Osteoblast (primary cell): ENCODE measurements at regions not wholly inside any gene's neighbourhood (a gene's known extent, or its start where the extent isn't known, plus 50 kb on each side); places are given as distances from the start of the nearest gene placed in this dataset.

Experiments
- DNase-seq: peaks from one replicate; pipeline ENCODE4 v3.0.0; 2011; ENCODE audit warnings: low spot score, mixed read lengths; ENCODE audit not compliant: insufficient read length; ENCODE audit errors: missing footprints
- H2AFZ ChIP-seq: 2 replicates; pipeline ENCODE4 v1.6.0; 2011; ENCODE audit warnings: mild to moderate bottlenecking, low read length
- H3K27ac ChIP-seq: 2 replicates; pipeline ENCODE4 v1.5.1; 2011; ENCODE audit warnings: mild to moderate bottlenecking, low read depth, low read length, moderate library complexity
- H3K27me3 ChIP-seq: 2 replicates; pipeline ENCODE4 v1.6.0; 2012; ENCODE audit warnings: mild to moderate bottlenecking, control low read depth, inconsistent platforms, low read length, moderate library complexity; ENCODE audit not compliant: insufficient read depth
- H3K36me3 ChIP-seq: 2 replicates; pipeline ENCODE4 v1.5.1; 2011; ENCODE audit warnings: mild to moderate bottlenecking, low read length, control low read depth, moderate library complexity; ENCODE audit not compliant: insufficient read depth
- H3K4me1 ChIP-seq: 2 replicates; pipeline ENCODE4 v1.5.1; 2011; ENCODE audit warnings: mild to moderate bottlenecking, low read length, control low read depth, moderate library complexity; ENCODE audit not compliant: insufficient read depth
- H3K4me2 ChIP-seq: 2 replicates; pipeline ENCODE4 v1.6.0; 2011; ENCODE audit warnings: mild to moderate bottlenecking, low read length; ENCODE audit not compliant: insufficient read depth
- H3K4me3 ChIP-seq: fragments of 200-600 bp; sonication (generic); 3 replicates; pipeline ENCODE4 v1.5.1; 2012; ENCODE audit warnings: mild to moderate bottlenecking, low read length, inconsistent platforms; ENCODE audit not compliant: insufficient read depth
- H3K79me2 ChIP-seq: 2 replicates; pipeline ENCODE4 v1.6.0; 2012; ENCODE audit warnings: mild to moderate bottlenecking, low read length, control low read depth, inconsistent platforms; ENCODE audit not compliant: insufficient read depth
- H3K9me3 ChIP-seq: 2 replicates; pipeline ENCODE4 v1.5.1; 2011; ENCODE audit warnings: low read depth, low read length, control low read depth
- H4K20me1 ChIP-seq: 2 replicates; pipeline ENCODE4 v1.6.0; 2012; ENCODE audit warnings: mild to moderate bottlenecking, low read length, control low read depth; ENCODE audit not compliant: insufficient read depth
- CTCF ChIP-seq: IDR thresholded peaks from 2 replicates; pipeline ENCODE4 v1.5.1; 2011; ENCODE audit warnings: mild to moderate bottlenecking, low read depth, low read length, moderate library complexity; ENCODE audit errors: extremely low read depth

- Histone ChIP-seq H3K27me3 (no peaks in the 10 kb centered on the region), H3K27ac (no peak overlapping the region), H3K4me1 (no peaks in the 10 kb centered on the region), H3K4me2 (no peak overlapping the region), H2AFZ (no peak overlapping the region), H3K9me3 (no peaks in the 10 kb centered on the region), H4K20me1 (no peaks in the 10 kb centered on the region), H3K79me2 (no peaks in the 10 kb centered on the region), H3K4me3 (no peak overlapping the region), H3K36me3 (no peaks in the 10 kb centered on the region)
- TF ChIP-seq CTCF = no peak
- no peak for DNase-seq
Measured at GRCh38 chr6:117128052-117128451, 137.3 kb upstream of the VGLL2 start.

GRCh38 chr6:117130125-117130524, 135.2 kb upstream of the VGLL2 start:
- Histone ChIP-seq H3K36me3 (no peaks in the 10 kb centered on the region), H3K27me3 (no peaks in the 10 kb centered on the region), H4K20me1 (no peaks in the 10 kb centered on the region), H3K9me3 (no peaks in the 10 kb centered on the region), H2AFZ (no peak overlapping the region), H3K4me2 (no peak overlapping the region), H3K79me2 (no peaks in the 10 kb centered on the region), H3K4me3 (no peak overlapping the region), H3K27ac (no peak overlapping the region), H3K4me1 (no peaks in the 10 kb centered on the region)
- no peak for DNase-seq
- TF ChIP-seq CTCF = no peak

- Histone ChIP-seq H2AFZ (no peak overlapping the region), H3K4me3 (no peak overlapping the region), H4K20me1 (no peaks in the 10 kb centered on the region), H3K79me2 (no peaks in the 10 kb centered on the region), H3K9me3 (peaks cover under 1% of the 10 kb centered on the region), H3K4me1 (no peaks in the 10 kb centered on the region), H3K27ac (no peak overlapping the region), H3K27me3 (no peaks in the 10 kb centered on the region), H3K4me2 (no peak overlapping the region), H3K36me3 (no peaks in the 10 kb centered on the region)
- DNase-seq = no peak
- no peak for TF ChIP-seq CTCF
Measured at GRCh38 chr6:117136702-117137101, 128.7 kb upstream of the VGLL2 start.

- DNase-seq = no peak
- no peaks in the 10 kb centered on the region for H3K79me2 ChIP-seq
- no peaks in the 10 kb centered on the region for H3K36me3 ChIP-seq
- no peaks in the 10 kb centered on the region for H4K20me1 ChIP-seq
- peaks cover 2% of the 10 kb centered on the region for H3K9me3 ChIP-seq
- H3K27me3 ChIP-seq = no peaks in the 10 kb centered on the region
- H2AFZ ChIP-seq = no peak overlapping the region
- H3K4me1 ChIP-seq = no peaks in the 10 kb centered on the region
- no peak overlapping the region for H3K4me2 ChIP-seq
- TF ChIP-seq CTCF = no peak
- no peak overlapping the region for H3K4me3 ChIP-seq
- H3K27ac ChIP-seq = no peak overlapping the region
Measured at GRCh38 chr6:117137711-117138110, 127.6 kb upstream of the VGLL2 start.
